HG02840 (cell line): ENCODE measurements at regions not wholly inside any gene's neighbourhood (a gene's known extent, or its start where the extent isn't known, plus 50 kb on each side); places are given as distances from the start of the nearest gene placed in this dataset.
"Not testable (repeated sequence)": the region's sequence is repeated elsewhere in the genome, so short reads cannot be mapped to it uniquely, and the experiment has no call there.

Source experiments
- ATAC-seq: cut with Tn5 transposase; IDR thresholded peaks from one replicate; pipeline ENCODE4 v1.9.1; 2021; ENCODE audit warnings: mild to moderate bottlenecking, moderate library complexity, moderate number of reproducible peaks; ENCODE audit not compliant: unreplicated experiment, low FRiP score

DNA sequence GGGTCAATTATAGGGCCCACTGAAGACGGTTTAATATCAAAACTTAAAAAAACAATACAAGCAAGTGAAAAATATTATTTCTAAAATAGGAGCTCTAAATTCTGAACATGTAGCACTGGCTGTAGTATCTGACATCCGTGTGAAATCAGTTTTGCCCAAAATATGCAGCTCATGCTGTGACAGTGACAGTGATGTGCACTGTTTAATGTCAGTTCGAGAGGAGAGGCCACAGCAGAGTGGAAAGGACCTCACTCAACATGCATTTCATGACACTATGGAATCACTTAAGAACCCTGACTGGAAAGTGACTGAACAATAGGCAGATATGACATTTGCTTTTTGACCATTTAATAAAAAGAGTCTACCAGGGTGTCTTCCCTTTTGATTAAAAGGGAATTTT lies 397.0 kb downstream of the FRK start:
- ATAC-seq: no peak

DNA sequence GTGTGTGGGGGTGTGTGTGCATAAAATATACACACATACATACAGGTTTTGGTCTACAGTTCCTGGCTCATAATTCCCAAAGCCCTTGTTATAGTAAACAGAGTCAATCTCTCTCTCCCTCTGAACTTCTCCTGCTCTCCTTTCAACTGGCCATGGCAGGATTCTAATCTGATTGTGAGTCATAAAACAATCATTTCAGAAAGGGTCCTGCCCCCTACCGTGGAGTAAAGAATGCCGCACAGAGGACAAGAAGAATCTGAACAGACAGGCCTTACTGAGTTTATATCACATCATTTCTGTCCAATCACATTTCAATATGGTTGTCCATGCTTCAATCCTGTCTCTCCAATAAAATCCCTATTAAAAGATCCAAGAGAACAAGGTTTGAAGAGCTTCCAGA lies 416.9 kb downstream of the FRK start:
- ATAC-seq: no peak

DNA sequence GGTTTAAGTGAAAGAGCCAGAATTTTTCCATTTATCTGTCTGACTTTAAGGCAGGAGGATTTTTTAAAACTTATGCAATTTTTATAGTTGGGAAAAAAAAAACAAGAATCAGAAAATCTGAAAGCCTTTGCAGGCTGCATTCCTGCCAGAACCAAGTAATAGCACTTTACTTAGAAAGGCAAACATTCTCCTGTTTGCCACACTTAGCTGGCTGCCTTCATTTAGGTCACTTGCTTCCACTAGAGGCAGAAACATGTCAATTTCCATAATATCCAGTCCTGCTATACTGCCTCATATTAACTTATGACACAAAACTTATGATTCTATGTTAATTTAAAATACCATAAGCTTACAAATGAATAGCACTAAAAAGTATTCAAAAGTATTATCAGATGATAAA lies 425.8 kb downstream of the FRK start:
- ATAC-seq: no peak

DNA sequence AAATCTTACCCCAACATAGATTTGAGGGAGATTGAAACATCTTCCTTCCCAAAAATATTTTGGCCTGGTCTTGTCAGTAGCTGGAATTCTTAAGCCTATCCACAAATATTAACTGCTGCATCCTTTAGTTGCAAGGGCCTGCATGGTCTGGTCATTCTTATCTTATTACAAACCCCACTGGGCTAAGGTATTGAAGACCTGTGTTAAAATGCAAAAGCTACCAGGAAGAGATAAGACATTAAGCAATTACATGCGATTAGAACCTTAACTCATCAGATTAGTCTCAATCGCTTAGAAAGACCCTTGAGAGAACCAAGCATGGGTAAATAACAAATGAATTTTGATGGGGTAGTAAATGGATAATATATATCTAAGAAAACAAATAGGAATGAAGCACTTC lies 426.6 kb downstream of the FRK start:
- no peak for ATAC-seq

GRCh38 chr6:115631028-115631427 lies 429.7 kb downstream of the FRK start:
- no peak for ATAC-seq

DNA sequence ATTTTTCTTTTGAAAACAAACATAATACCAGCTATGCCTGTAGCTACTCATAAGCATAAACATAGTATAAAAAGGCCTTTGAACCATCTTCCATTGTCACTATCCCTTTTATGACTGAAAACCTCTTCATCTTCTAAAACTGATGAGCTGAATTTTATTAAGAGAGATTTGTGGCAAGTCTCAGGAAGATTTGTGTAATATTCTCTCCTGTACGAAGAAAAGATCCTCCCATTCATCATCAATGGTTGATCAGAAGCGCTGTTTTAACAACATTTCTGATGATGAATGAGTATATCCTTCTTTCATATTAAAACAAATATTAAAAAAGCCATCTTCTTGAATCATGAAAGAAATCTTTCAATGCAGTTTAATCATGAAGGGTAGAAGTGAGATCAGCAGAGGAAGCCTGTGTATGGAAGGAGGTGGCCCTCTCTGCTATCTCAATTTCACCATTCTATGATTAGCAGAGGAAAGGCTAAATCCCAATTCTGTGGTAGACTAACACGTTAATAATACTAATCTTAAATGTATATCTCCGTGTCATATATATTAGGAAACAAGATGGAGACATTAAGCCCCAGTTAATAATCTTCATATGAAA lies 430.2 kb downstream of the FRK start:
- no peak for ATAC-seq

- no peak for ATAC-seq
Measured at GRCh38 chr6:115629415-115629814, 431.3 kb downstream of the FRK start.

DNA sequence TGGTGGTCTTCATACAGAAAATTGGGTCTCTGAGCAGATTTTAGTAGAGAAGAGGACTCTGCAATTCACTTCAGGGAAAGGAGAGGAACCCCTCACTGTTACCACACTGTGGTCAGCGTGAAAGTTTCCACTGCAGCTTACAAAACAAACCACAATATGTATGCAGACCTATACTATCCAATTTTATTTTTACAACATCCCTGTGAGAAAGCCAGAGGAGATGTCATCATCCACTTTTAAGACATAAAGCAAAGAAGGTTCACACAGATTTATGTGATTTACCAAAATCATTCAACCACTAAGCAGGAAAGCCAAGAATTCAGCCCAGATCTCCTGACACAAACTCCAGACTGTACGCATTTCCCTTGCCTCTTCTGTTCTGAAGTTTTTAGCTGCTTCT lies 442.4 kb downstream of the FRK start:
- ATAC-seq: no peak

DNA sequence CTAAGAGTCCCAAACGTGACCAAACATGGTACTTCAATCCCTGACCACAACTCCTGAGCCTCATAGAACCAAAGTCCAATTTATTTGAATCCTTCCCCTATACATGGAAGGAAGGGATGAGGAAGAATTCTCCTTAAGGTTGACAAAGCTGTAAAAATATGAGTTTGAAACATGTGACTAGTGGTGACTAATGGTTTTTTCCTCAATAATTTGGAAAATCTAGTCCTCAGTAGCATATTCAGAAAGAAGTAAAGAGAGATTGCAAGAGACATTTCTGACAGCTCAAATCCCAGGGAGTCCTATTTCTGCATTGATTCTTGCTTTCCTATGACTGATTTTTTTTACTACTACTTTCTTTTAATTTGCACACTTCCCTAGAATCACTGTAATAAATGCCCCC lies 443.7 kb downstream of the FRK start:
- ATAC-seq: no peak

- ATAC-seq: no peak
Measured at GRCh38 chr6:115613488-115613887, 447.2 kb downstream of the FRK start.

- ATAC-seq: no peak
Measured at GRCh38 chr6:115612796-115613479, 447.8 kb downstream of the FRK start.

DNA sequence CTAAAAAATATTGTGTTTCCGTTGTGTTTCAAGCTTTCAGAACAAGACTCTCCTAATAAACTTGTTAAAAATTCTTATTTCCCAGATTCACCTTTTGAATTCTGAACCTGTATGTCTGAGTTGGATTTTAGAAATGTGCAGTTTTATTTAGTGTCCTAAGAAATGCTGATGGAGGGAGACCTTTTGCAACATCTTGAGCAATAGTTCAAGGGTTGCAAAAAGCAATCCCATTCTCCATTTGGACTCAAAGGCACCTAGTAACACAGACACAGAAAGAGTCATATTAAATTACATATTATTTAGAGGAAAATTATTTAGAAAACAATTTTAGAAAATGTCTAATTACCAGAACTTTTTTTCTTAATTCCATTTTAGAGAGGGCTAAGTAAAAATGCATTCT lies 448.5 kb downstream of the FRK start:
- no peak for ATAC-seq

GRCh38 chr6:115610696-115611095 lies 450.0 kb downstream of the FRK start:
- no peak for ATAC-seq

DNA sequence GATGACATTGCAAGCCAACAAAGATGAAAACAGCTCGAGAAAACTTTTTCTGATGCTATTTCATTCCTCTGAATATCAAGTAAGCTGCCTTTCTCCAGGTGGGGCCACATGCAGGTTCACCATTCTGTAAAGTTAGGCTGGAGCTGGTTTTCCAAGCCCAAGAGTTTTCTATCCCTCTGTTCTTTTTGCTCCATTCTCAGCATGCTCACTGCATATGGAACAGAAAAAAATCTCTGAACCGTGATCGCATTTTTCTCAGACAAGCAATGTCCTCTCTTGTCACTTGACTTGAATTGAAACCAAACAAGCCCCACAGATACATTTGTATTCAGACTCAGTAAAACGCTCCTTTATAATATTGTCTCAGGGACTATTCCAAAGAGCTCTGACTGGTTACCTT lies 451.6 kb downstream of the FRK start:
- ATAC-seq: no peak

DNA sequence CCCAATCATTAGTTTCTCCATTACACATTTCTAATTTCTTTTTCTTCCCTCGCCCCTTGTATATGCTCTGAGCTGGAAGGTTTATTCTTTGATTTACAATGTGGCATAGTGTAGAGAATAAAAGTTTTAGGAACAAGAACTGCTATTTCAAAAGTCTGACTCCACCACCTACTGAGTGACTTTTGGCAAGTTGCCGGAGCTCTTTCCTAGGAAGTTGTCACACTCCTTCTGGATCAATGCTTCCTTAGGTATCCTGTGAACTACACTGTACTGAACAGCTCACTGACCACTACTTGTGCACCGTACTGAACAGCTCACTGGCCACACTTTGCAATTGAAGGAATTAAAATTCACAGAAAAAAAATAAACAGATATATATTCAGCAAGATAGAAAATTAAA lies 458.2 kb downstream of the FRK start:
- ATAC-seq: no peak

- no peak for ATAC-seq
Measured at GRCh38 chr6:115601509-115601908, 459.2 kb downstream of the FRK start.

DNA sequence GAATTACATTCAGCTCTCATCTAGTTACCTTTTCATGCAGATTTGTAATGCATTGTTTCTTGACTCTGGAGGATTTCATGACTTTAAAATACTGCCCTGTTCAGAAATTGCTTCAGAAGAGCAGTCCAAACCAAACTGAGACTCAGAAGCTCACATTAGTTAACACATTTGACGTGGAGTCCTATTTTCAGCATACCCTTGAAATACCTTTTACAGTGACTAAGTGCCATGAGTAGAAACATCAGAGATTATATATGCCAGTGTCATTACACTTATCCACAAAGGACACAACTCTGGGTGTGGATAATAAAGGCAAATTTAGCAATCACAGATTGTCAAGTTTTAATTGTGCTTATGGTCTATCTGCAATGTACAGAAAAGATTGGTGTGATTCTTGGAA lies 459.6 kb downstream of the FRK start:
- no peak for ATAC-seq

DNA sequence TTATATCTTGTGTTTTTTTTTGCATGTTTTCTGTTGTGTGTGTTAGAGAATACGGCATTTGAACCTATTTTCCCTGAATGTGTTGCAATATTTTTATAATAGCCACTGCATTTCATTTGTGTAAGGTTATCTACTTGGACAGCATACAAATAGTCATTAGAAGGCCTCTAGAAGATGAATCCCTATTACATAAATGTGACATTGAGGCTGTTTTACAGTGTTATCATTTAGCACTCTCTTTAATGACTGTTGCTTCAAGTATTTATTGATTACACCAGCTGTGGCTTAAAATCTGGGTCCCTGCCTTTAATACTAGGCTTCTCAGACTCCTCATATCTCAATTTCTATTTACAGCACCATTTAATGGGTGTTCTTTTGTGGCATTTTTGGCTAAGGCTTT lies 465.8 kb downstream of the FRK start:
- no peak for ATAC-seq

GRCh38 chr6:115592025-115592424 lies 468.7 kb downstream of the FRK start:
- no peak for ATAC-seq

- not testable (repeated sequence) for ATAC-seq
Measured at GRCh38 chr6:115589072-115589471, 471.6 kb downstream of the FRK start.

DNA sequence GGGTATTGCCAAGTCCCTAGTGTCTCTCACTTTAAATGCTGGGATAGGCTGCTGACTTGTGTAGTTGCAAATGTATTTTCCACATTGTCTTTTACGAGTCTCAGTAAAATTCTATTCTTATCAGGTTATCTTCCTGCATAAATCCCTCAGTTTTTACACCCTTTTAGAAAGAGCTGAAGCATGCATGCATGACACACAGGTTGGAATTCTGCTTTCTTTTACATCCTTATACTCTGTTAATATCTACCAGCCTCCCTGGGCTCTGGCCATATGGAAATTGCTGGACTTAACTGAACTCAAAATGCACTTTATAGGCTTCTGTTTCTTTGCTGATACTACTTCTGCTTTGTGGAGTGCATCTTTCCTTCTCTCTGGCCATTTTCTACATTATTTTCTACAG lies 477.4 kb downstream of the FRK start:
- no peak for ATAC-seq

DNA sequence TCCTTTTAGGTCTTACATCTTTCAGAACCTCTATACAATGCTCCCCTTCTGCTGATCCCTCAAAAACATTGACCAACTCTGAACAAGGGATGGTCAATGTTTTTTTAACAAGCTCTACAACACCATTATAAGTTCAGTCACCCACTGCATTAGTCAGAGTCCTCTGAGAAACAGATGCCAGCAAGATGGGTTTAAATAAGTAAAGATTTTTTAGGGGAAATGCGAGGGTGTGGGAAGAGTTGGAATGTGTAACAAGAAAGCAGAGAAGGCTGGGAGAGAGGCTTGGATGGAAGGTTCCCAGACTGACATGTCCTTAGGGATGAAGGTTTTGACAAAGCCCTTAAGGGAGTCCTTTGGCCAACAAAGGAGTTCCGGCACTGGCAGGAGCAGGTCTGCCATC lies 478.3 kb downstream of the FRK start:
- ATAC-seq: no peak

GRCh38 chr6:115579565-115579964 lies 481.1 kb downstream of the FRK start:
- not testable (repeated sequence) for ATAC-seq
